ENCODE measurements at regions not wholly inside any gene's neighbourhood (a gene's known extent, or its start where the extent isn't known, plus 50 kb on each side); places are given as distances from the start of the nearest gene placed in this dataset.

- TF ChIP-seq CTCF (IDR thresholded peaks at IDR 0.05) = no peak
- no peak for TF ChIP-seq POLR2A (IDR thresholded peaks at IDR 0.05)
Measured at GRCh38 chr1:227378181-227378580, 59.9 kb upstream of the CDC42BPA start.

Data from body of pancreas (tissue), 4 donors.